ENCODE measurements at regions not wholly inside any gene's neighbourhood (a gene's known extent, or its start where the extent isn't known, plus 50 kb on each side); places are given as distances from the start of the nearest gene placed in this dataset.

GRCh38 chr6:15102241-15102640, 143.6 kb upstream of the JARID2 start:
- Histone ChIP-seq H3K36me3 (ENCODE audit: insufficient read depth, low read length) (no peaks in the 10 kb centered on the region), H3K4me3 (ENCODE audit: insufficient read depth, low read length) (no peak overlapping the region), H2AFZ (ENCODE audit: low read length) (no peak overlapping the region), H3K27ac (ENCODE audit: low read depth, low read length) (no peak overlapping the region), H3K4me2 (ENCODE audit: insufficient read depth, low read length) (no peak overlapping the region), H3K27me3 (ENCODE audit: insufficient read depth, low read length) (no peaks in the 10 kb centered on the region), H4K20me1 (ENCODE audit: insufficient read depth, low read length) (no peaks in the 10 kb centered on the region), H3K79me2 (ENCODE audit: insufficient read depth, low read length) (no peaks in the 10 kb centered on the region), H3K4me1 (ENCODE audit: insufficient read depth, low read length) (no peaks in the 10 kb centered on the region), H3K9me3 (ENCODE audit: low read depth, low read length) (no peaks in the 10 kb centered on the region)
- TF ChIP-seq CTCF (IDR thresholded peaks at IDR 0.05; ENCODE audit: extremely low read depth, low read depth, low read length), result no peak
- no peak for DNase-seq (ENCODE audit: insufficient read length, low spot score, missing footprints)

GRCh38 chr6:15106958-15107643, 138.8 kb upstream of the JARID2 start:
- no peaks in the 10 kb centered on the region for H3K9me3 ChIP-seq (ENCODE audit: low read depth, low read length)
- no peak overlapping the region for H3K4me3 ChIP-seq (ENCODE audit: insufficient read depth, low read length)
- DNase-seq (ENCODE audit: insufficient read length, low spot score, missing footprints), result no peak
- no peaks in the 10 kb centered on the region for H4K20me1 ChIP-seq (ENCODE audit: insufficient read depth, low read length)
- H3K79me2 ChIP-seq (ENCODE audit: insufficient read depth, low read length), result no peaks in the 10 kb centered on the region
- no peak overlapping the region for H2AFZ ChIP-seq (ENCODE audit: low read length)
- no peaks in the 10 kb centered on the region for H3K4me1 ChIP-seq (ENCODE audit: insufficient read depth, low read length)
- H3K4me2 ChIP-seq (ENCODE audit: insufficient read depth, low read length), result no peak overlapping the region
- no peak overlapping the region for H3K27ac ChIP-seq (ENCODE audit: low read depth, low read length)
- no peaks in the 10 kb centered on the region for H3K36me3 ChIP-seq (ENCODE audit: insufficient read depth, low read length)
- H3K27me3 ChIP-seq (ENCODE audit: insufficient read depth, low read length), result no peaks in the 10 kb centered on the region
- TF ChIP-seq CTCF (IDR thresholded peaks at IDR 0.05; ENCODE audit: extremely low read depth, low read depth, low read length), result no peak

DNA sequence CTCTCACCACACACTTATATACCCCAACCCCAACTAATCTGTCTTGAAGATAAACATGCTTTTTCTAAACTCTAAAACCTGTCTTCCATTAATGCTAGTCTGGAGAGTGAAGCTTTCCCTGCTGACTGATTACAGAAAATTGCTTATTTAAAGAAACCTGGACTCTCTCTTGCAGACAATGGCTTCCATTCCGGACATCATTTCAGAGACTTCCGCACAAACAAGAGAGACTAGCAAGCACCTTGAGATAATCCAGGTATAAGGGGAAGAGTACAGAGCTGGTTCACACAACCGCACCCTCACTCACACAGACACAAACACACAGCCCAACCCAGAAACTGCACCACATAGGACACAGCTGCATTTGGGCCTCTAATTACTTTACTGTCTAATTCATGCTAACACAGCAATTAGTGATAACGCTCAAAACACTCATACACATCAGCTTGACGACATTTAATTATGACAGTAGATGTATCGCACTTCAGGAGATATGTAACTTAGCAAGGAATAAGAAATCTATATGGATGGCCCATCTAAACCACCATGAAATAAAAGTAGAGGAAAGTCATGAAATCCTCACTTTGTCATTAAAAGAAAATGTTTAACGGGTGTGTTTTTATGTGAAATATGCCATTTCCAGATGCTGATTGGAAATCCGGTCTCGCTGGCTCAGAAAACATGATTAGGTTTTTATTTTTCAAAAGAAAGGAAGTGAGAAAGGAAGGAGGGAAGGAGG, 138.1 kb upstream of the JARID2 start:
- no peaks in the 10 kb centered on the region for H3K4me1 ChIP-seq (ENCODE audit: insufficient read depth, low read length)

More for the DNA sequence above, 138.1 kb upstream of the JARID2 start:
- H3K4me2 ChIP-seq (ENCODE audit: insufficient read depth, low read length), result no peak overlapping the region
- no peak overlapping the region for H3K27ac ChIP-seq (ENCODE audit: low read depth, low read length)
- H2AFZ ChIP-seq (ENCODE audit: low read length), result no peak overlapping the region
- no peaks in the 10 kb centered on the region for H4K20me1 ChIP-seq (ENCODE audit: insufficient read depth, low read length)
- no peaks in the 10 kb centered on the region for H3K79me2 ChIP-seq (ENCODE audit: insufficient read depth, low read length)
- no peaks in the 10 kb centered on the region for H3K9me3 ChIP-seq (ENCODE audit: low read depth, low read length)
- H3K27me3 ChIP-seq (ENCODE audit: insufficient read depth, low read length), result no peaks in the 10 kb centered on the region
- no peak overlapping the region for H3K4me3 ChIP-seq (ENCODE audit: insufficient read depth, low read length)
- DNase-seq (ENCODE audit: insufficient read length, low spot score, missing footprints), result no peak
- H3K36me3 ChIP-seq (ENCODE audit: insufficient read depth, low read length), result no peaks in the 10 kb centered on the region
- TF ChIP-seq CTCF (IDR thresholded peaks at IDR 0.05; ENCODE audit: extremely low read depth, low read depth, low read length), result no peak
